ENCODE measurements at regions not wholly inside any gene's neighbourhood (a gene's known extent, or its start where the extent isn't known, plus 50 kb on each side); places are given as distances from the start of the nearest gene placed in this dataset.

DNA sequence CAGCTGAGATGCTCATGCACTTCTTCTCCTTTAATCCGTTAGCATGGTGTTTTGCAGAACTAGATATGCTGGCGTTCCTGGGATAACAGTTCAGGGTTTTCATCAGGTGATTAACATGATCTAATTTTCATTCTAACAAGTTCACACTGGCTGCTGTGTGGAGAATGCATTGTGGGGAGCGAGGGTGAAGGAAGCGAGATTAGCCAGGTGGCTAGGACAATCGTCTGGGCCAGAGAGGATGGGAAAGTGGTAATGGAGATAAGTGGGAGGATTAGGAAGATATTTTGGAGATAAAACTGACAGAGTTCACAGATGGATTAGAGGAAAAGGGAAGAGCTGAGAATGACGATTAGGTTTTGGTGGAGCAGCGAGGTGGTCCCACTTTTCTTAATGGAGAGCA, 138.1 kb upstream of the MAGI3 start:
- no peak for DNase-seq (ENCODE audit: extremely low spot score)
- TF ChIP-seq L3MBTL2 (conservative IDR thresholded peaks at IDR 0.05) (no peak), ZNF384 (IDR thresholded peaks at IDR 0.05) (no peak), TARDBP (IDR thresholded peaks at IDR 0.05) (no peak), ELF4 (IDR thresholded peaks at IDR 0.05) (no peak), NFRKB (IDR thresholded peaks at IDR 0.05) (no peak), FOXA1 (IDR thresholded peaks at IDR 0.05) (no peak), LEF1 (IDR thresholded peaks at IDR 0.05; ENCODE audit: borderline replicate concordance) (no peak), FOXK2 (IDR thresholded peaks at IDR 0.05) (no peak), HDGF (IDR thresholded peaks at IDR 0.05; ENCODE audit: borderline replicate concordance) (no peak), CTBP1 (IDR thresholded peaks at IDR 0.05; ENCODE audit: borderline replicate concordance) (no peak), SUZ12 (IDR thresholded peaks at IDR 0.05) (no peak), SP1 (IDR thresholded peaks at IDR 0.05) (no peak)
- ChIA-PET POLR2A (no interaction called here), CTCF (no interaction called here)

DNA sequence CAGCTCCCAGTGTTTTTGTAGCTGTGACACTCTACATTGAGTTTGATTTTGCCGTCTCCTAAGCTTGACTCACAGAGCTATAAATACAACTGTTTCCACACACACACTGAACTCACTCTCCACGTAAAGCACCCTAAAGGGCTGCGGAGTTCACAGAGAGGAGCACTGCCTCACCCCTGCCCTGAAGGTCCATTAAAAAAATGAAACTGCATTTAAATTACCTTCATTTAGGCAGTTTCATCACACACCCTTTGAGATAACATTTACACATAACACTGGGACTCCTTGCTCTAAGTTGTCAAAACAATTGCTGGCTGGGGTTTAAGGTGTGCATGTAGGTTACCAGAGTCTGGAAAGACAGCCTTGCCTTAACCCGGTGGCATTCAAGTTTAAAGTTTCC, 137.1 kb upstream of the MAGI3 start:
- ChIA-PET CTCF (no interaction called here), POLR2A (no interaction called here)
- DNase-seq (ENCODE audit: extremely low spot score) = no peak
- TF ChIP-seq, protein P1, sequence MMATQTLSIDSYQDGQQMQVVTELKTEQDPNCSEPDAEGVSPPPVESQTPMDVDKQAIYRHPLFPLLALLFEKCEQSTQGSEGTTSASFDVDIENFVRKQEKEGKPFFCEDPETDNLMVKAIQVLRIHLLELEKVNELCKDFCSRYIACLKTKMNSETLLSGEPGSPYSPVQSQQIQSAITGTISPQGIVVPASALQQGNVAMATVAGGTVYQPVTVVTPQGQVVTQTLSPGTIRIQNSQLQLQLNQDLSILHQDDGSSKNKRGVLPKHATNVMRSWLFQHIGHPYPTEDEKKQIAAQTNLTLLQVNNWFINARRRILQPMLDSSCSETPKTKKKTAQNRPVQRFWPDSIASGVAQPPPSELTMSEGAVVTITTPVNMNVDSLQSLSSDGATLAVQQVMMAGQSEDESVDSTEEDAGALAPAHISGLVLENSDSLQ (IDR thresholded peaks at IDR 0.05) = no peak
- TF ChIP-seq LEF1 (IDR thresholded peaks at IDR 0.05; ENCODE audit: borderline replicate concordance) (no peak), ARNT (IDR thresholded peaks at IDR 0.05) (no peak), CTBP1 (IDR thresholded peaks at IDR 0.05; ENCODE audit: borderline replicate concordance) (no peak), FOXA1 (IDR thresholded peaks at IDR 0.05) (no peak)

DNA sequence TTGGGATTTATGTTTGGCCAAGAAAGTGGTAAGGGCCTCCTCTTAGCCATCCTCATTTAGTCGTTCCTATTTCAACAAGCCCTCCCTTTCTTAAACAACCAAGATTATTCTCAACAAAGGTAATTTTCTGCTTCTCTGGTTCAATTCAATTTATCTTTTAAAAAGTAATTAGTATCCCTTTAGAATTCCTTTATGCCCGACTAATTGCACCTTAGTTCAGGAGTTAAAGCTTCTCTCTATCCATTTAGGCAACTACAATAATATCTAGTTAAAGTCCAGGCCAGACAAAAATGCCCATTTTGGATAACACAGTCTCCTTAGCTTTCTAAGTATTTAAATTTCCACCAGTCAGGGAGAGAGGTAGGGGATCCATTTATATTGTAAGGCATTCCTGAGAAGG, 136.7 kb upstream of the MAGI3 start:
- TF ChIP-seq FOXM1 (IDR thresholded peaks at IDR 0.05; ENCODE audit: borderline replicate concordance) (no peak), TARDBP (IDR thresholded peaks at IDR 0.05) (no peak), LEF1 (IDR thresholded peaks at IDR 0.05; ENCODE audit: borderline replicate concordance) (no peak), NFRKB (IDR thresholded peaks at IDR 0.05) (no peak), ZNF384 (IDR thresholded peaks at IDR 0.05) (no peak), ELF4 (IDR thresholded peaks at IDR 0.05) (no peak), BHLHE40 (IDR thresholded peaks at IDR 0.05; ENCODE audit: borderline replicate concordance) (no peak)
- ChIA-PET POLR2A (no interaction called here), CTCF (no interaction called here)
- DNase-seq (ENCODE audit: extremely low spot score) = no peak

DNA sequence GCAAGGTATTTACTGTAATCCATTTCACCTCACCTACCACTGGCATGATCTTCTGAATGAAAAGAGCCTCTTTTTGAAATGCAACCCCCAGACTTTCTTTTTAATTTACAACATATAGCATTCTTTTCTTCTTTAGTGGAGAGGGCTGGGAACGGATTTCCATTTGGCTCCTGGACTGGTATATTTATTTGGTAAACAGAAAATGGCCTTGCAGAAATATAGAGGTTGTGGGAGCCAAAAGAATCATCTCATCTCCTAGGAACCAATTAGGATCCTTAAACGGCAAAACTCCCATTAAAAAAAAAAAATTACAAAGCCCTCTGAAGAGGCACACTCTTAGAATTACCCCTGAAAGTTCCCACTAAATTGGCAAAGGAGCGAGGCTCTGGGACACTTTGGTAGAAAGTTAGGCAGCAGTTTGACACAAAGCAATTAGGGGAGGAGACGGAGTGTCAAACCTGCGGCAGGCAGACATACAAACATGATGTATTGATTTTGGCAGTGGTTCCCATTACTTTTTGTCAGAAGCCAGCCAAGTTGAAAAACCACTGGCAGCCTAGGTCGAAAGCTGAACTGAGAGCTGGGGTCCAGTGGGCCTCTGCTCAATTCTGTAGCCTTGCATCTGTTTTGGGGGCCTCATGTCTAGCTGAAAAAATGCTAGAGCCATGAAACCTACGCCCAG, 135.1 kb upstream of the MAGI3 start:
- ChIA-PET POLR2A (no interaction called here), CTCF (no interaction called here)
- TF ChIP-seq L3MBTL2 (conservative IDR thresholded peaks at IDR 0.05) = no peak
- no peak for TF ChIP-seq NFRKB (IDR thresholded peaks at IDR 0.05)
- no peak for TF ChIP-seq LEF1 (IDR thresholded peaks at IDR 0.05; ENCODE audit: borderline replicate concordance)
- TF ChIP-seq TARDBP (IDR thresholded peaks at IDR 0.05) = no peak
- TF ChIP-seq HDGF (IDR thresholded peaks at IDR 0.05; ENCODE audit: borderline replicate concordance) = no peak
- TF ChIP-seq ZNF384 (IDR thresholded peaks at IDR 0.05) = no peak
- no peak for TF ChIP-seq SP1 (IDR thresholded peaks at IDR 0.05)
- TF ChIP-seq, protein P1 (IDR thresholded peaks at IDR 0.05) = no peak
- DNase-seq (ENCODE audit: extremely low spot score) = no peak

DNA sequence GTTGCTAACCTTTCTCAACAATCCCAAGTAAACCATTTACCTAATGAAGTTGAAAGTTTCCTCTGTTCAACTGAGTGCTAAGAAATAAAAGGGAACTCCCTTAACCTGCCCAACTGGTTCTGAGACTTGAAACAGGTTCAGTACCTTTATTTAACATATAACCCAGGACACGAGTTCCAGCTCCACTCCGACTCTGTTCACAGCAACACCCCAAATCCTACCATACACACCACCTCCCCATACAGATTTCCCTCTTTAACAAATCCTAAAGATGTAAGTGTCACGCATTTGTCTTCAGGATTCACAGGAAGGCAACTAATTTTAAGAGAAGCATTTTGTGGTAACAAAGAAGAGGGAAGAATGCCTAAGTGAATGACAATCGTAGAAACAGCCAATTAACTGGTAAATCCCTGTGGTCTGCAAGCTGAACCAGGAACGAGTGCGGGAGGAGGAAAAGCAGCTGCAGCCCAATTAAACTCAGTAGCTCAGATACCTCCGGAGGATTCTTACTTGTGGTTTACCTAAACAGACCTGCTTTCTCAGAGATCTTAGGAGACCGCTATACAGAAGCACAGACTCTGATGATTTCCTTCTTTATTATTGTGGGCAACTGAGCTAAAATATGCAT, 134.5 kb upstream of the MAGI3 start:
- ChIA-PET POLR2A (no interaction called here), CTCF (no interaction called here)
- TF ChIP-seq CTBP1 (IDR thresholded peaks at IDR 0.05; ENCODE audit: borderline replicate concordance) (no peak), BHLHE40 (IDR thresholded peaks at IDR 0.05; ENCODE audit: borderline replicate concordance) (no peak), ARNT (IDR thresholded peaks at IDR 0.05) (no peak)
- no peak for DNase-seq (ENCODE audit: extremely low spot score)

DNA sequence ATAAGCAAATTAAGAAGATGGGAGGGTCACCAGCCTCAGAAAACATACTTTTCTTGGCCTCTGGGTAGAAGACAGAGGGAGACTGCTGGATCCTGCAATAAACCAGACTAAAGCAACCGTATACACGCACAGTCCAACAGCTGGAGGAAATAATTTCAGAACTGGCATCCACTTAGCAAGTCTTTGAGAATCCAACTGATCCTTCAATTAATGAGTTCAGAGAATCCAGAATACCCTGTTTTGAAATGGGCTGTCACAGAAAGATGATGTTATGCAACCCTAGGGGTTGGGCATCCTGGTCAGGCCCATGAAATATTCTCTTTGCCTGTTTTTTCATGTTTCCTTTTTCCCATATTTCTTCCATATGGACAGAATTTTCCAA, 134.0 kb upstream of the MAGI3 start:
- no peak for DNase-seq (ENCODE audit: extremely low spot score)
- CTCF ChIA-PET = no interaction called here
- no peak for TF ChIP-seq HDGF (IDR thresholded peaks at IDR 0.05; ENCODE audit: borderline replicate concordance)
- no peak for TF ChIP-seq FOXA1 (IDR thresholded peaks at IDR 0.05)
- TF ChIP-seq L3MBTL2 (conservative IDR thresholded peaks at IDR 0.05) = no peak
- TF ChIP-seq SP1 (IDR thresholded peaks at IDR 0.05) = no peak
- TF ChIP-seq LEF1 (IDR thresholded peaks at IDR 0.05; ENCODE audit: borderline replicate concordance) = no peak
- POLR2A ChIA-PET = no interaction called here

DNA sequence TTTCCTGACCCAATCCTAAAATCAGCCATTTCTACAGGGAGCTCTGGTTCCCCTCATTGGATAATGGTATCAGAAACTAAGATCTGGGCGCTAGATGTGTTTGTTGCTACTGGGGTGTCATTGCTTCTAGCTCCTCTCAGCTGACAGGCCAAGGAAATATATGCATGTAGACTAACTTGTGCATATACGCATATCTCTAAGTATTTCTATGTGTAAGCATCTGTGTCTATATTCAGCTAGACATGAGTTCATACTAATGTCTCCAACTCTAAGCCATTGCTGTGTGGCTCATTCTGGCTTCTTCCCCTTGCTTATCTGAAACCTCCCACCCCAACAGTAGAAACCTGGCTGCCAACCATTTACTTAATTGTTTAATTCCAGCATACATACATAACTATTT, 130.3 kb upstream of the MAGI3 start:
- DNase-seq (ENCODE audit: extremely low spot score) = no peak
- ChIA-PET CTCF (interaction anchor here (0.8 kb wide), 1 partner anchor 9 kb away, joined by 3 read pairs; no protein-coding TSS in a partner anchor), POLR2A (no interaction called here)
- TF ChIP-seq SUZ12 (IDR thresholded peaks at IDR 0.05) = no peak
- no peak for TF ChIP-seq NFRKB (IDR thresholded peaks at IDR 0.05)
- TF ChIP-seq LEF1 (IDR thresholded peaks at IDR 0.05; ENCODE audit: borderline replicate concordance) = no peak
- no peak for TF ChIP-seq FOXA1 (IDR thresholded peaks at IDR 0.05)
- TF ChIP-seq FOXM1 (IDR thresholded peaks at IDR 0.05; ENCODE audit: borderline replicate concordance) = no peak
- TF ChIP-seq ARNT (IDR thresholded peaks at IDR 0.05) = no peak
- no peak for TF ChIP-seq CTBP1 (IDR thresholded peaks at IDR 0.05; ENCODE audit: borderline replicate concordance)
- TF ChIP-seq, protein P1 (IDR thresholded peaks at IDR 0.05) = no peak
- TF ChIP-seq ZNF384 (IDR thresholded peaks at IDR 0.05) = no peak
- TF ChIP-seq HDGF (IDR thresholded peaks at IDR 0.05; ENCODE audit: borderline replicate concordance) = no peak

Data from HEK293T (cell line).